ENCODE measurements at regions not wholly inside any gene's neighbourhood (a gene's known extent, or its start where the extent isn't known, plus 50 kb on each side); places are given as distances from the start of the nearest gene placed in this dataset.

DNA sequence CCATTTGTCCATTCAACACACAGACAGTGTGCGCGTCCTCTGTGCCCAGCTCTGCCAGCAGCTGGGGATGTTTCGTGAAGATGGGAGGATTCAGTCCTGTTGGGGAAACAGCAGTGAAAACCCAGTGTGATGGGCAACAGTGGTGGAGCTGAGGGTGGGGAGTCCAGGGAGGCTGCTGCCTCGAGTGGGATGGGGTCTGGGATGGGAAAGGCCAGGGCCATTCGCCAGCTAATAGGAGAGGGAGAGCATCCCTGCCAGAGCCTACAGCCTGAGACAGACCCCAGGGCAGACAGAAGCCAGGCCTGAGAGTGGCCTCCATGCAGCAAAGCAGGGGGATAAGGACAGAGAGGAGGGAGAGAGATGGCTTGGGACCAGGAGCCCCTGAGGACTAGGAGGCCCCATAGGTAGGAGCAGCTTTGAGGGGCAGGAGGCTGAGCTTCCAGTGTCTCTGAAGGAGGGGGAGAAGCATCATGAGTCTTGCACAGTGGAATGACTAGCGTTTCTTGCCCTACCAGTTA, 252.6 kb downstream of the NPHP4 start:
- TF ChIP-seq FOXM1 (IDR thresholded peaks at IDR 0.05; ENCODE audit: borderline replicate concordance, low read depth) = no peak
- TF ChIP-seq TEAD4 (IDR thresholded peaks at IDR 0.05) = no peak
- TF ChIP-seq, protein P1, sequence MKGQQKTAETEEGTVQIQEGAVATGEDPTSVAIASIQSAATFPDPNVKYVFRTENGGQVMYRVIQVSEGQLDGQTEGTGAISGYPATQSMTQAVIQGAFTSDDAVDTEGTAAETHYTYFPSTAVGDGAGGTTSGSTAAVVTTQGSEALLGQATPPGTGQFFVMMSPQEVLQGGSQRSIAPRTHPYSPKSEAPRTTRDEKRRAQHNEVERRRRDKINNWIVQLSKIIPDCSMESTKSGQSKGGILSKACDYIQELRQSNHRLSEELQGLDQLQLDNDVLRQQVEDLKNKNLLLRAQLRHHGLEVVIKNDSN (IDR thresholded peaks at IDR 0.05) = no peak
- TF ChIP-seq YY1 (IDR thresholded peaks at IDR 0.05; ENCODE audit: low read depth) = no peak
- no peak for TF ChIP-seq REST (IDR thresholded peaks at IDR 0.05; ENCODE audit: low read depth)
- no peak for TF ChIP-seq TCF12 (IDR thresholded peaks at IDR 0.05; ENCODE audit: low read depth)
- no peak for TF ChIP-seq MAX (IDR thresholded peaks at IDR 0.05)
- no peak for TF ChIP-seq CREB1 (IDR thresholded peaks at IDR 0.05; ENCODE audit: low read depth)
- TF ChIP-seq NFIC (IDR thresholded peaks at IDR 0.05) = no peak

DNA sequence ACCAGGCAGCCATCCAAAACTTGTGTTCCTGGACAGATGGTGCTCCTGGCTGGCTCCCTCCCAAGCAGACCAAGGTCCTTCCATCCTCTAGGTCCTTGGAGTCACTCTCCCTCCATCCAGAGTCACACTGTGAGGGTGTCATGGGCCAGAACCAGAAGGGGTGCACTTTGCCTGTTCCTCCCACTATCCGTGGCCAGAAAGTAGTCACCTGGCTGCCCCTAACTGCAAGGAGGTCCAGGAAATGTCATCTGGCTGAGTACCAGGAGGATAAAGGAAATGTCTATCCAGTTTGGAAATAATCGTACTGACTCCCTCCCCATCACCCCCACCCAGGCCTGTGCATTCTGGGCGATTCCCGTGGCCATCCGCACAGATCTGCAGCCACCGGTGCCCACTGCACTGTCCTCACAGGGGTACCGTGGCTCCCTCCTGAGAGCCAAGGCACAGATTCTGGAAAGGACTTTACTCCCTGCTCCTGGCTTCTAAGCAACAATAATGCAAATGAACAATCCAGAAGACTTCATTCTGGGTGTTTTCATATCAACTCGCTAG, 253.2 kb downstream of the NPHP4 start:
- no peak for TF ChIP-seq EP300 (IDR thresholded peaks at IDR 0.05; ENCODE audit: borderline replicate concordance)
- TF ChIP-seq MAX (IDR thresholded peaks at IDR 0.05) = no peak
- no peak for TF ChIP-seq YY1 (IDR thresholded peaks at IDR 0.05; ENCODE audit: low read depth)
- TF ChIP-seq TEAD4 (IDR thresholded peaks at IDR 0.05) = no peak
- TF ChIP-seq FOXM1 (IDR thresholded peaks at IDR 0.05; ENCODE audit: borderline replicate concordance, low read depth) = no peak

- TF ChIP-seq YY1 (IDR thresholded peaks at IDR 0.05; ENCODE audit: low read depth) = no peak
- no peak for TF ChIP-seq REST (IDR thresholded peaks at IDR 0.05; ENCODE audit: low read depth)
- no peak for TF ChIP-seq CEBPB (IDR thresholded peaks at IDR 0.05)
- no peak for TF ChIP-seq RAD21 (IDR thresholded peaks at IDR 0.05; ENCODE audit: low read depth)
- no peak for TF ChIP-seq TAF1 (IDR thresholded peaks at IDR 0.05; ENCODE audit: low read depth)
- no peak for TF ChIP-seq CREB1 (IDR thresholded peaks at IDR 0.05; ENCODE audit: low read depth)
- TF ChIP-seq MAX (IDR thresholded peaks at IDR 0.05) = no peak
- TF ChIP-seq TCF12 (IDR thresholded peaks at IDR 0.05; ENCODE audit: low read depth) = no peak
- TF ChIP-seq, protein P1 (IDR thresholded peaks at IDR 0.05) = no peak
Observed at GRCh38 chr1:5737081-5737480, 255.1 kb downstream of the NPHP4 start.

DNA sequence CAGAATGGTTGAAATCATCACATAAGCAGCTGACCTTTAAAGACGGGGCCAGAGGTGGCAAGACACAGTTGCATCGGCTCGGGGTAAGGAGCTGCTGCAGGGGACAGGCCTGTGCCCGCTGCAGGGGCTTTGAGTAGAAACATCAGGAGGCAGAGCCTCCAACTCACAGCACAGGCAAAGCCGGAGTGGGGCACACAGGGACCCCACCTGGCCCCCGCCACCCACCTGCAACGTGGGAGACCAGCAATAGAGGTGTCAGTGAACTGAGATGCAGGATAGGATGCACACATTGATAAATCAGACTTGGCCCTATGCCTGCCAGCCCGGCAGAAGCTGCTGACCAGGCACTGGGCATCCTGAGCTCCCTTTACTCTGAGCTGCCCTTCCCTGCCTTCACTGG, 257.2 kb downstream of the NPHP4 start:
- no peak for TF ChIP-seq FOXM1 (IDR thresholded peaks at IDR 0.05; ENCODE audit: borderline replicate concordance, low read depth)
- TF ChIP-seq TCF12 (IDR thresholded peaks at IDR 0.05; ENCODE audit: low read depth) = no peak
- TF ChIP-seq MAX (IDR thresholded peaks at IDR 0.05) = no peak
- TF ChIP-seq EP300 (IDR thresholded peaks at IDR 0.05; ENCODE audit: borderline replicate concordance) = no peak
- TF ChIP-seq RAD21 (IDR thresholded peaks at IDR 0.05; ENCODE audit: low read depth) = no peak
- no peak for TF ChIP-seq NFIC (IDR thresholded peaks at IDR 0.05)

DNA sequence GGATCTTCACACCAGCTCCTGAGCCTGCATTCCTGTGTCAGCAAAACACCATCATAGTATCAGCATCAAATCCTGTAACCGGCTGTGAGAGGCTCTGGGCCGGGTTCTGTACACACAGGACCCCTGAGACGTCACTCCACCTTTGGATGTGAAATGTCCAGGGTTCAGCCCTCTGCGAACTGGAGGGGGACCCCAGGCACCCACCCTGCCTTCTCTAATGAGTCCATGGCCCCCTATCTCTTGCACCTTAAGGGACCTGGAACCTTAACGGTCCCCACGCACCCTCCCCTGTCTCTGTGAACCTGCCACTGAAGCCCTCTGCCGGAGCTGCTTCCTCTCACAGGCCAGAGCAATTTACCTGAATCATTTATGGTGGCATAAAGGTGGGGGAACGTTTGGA, 257.8 kb downstream of the NPHP4 start:
- TF ChIP-seq TEAD4 (IDR thresholded peaks at IDR 0.05) = no peak
- TF ChIP-seq NFIC (IDR thresholded peaks at IDR 0.05) = no peak
- no peak for TF ChIP-seq EGR1 (IDR thresholded peaks at IDR 0.05)
- TF ChIP-seq RAD21 (IDR thresholded peaks at IDR 0.05; ENCODE audit: low read depth) = no peak
- no peak for TF ChIP-seq TAF1 (IDR thresholded peaks at IDR 0.05; ENCODE audit: low read depth)
- TF ChIP-seq TCF12 (IDR thresholded peaks at IDR 0.05; ENCODE audit: low read depth) = no peak
- TF ChIP-seq REST (IDR thresholded peaks at IDR 0.05; ENCODE audit: low read depth) = no peak
- no peak for TF ChIP-seq EP300 (IDR thresholded peaks at IDR 0.05; ENCODE audit: borderline replicate concordance)
- TF ChIP-seq MAX (IDR thresholded peaks at IDR 0.05) = no peak
- TF ChIP-seq CEBPB (IDR thresholded peaks at IDR 0.05) = no peak
- no peak for TF ChIP-seq YY1 (IDR thresholded peaks at IDR 0.05; ENCODE audit: low read depth)

Data from Ishikawa (cell line).